Kidney (tissue), 13 donors: ENCODE measurements at regions not wholly inside any gene's neighbourhood (a gene's known extent, or its start where the extent isn't known, plus 50 kb on each side); places are given as distances from the start of the nearest gene placed in this dataset.

Source experiments
- DNase-seq, 5 donors: peaks; one replicate each; pipeline ENCODE4 v3.0.0-alpha.2; 2013 to 2020
- FAIRE-seq: peaks from 2 replicates; lab custom pipeline; 2012; peaks lifted over from hg19 to GRCh38; lab: Jason Lieb, UNC
- H3K27ac ChIP-seq, 2 donors: one replicate each; pipeline ENCODE4 v1.7.0; 2013; ENCODE audit warnings: low read depth in 2 of 2, low read length in 2 of 2, inconsistent platforms in 1 of 2
- H3K27me3 ChIP-seq: one replicate; pipeline ENCODE4 v1.7.1; 2013; ENCODE audit warnings: low read length, inconsistent platforms; ENCODE audit not compliant: control insufficient read depth, insufficient read depth
- H3K36me3 ChIP-seq, 3 donors: one replicate each; pipeline versions ENCODE4 v1.7.0 to v1.7.1; 2013; ENCODE audit warnings: low read length in 3 of 3, control low read depth in 1 of 3, inconsistent platforms in 1 of 3; ENCODE audit not compliant: insufficient read depth in 3 of 3, control insufficient read depth in 2 of 3
- H3K4me1 ChIP-seq, 3 donors: one replicate each; pipeline versions ENCODE4 v1.7.0 to v1.7.1; 2013; ENCODE audit warnings: low read length in 3 of 3, inconsistent platforms in 1 of 3, low read depth in 1 of 3; ENCODE audit not compliant: control insufficient read depth in 2 of 3, insufficient read depth in 2 of 3
- H3K4me3 ChIP-seq, 3 donors: one replicate each; pipeline versions ENCODE4 v1.7.0 to v1.8.1; 2013; ENCODE audit warnings: low read length in 3 of 3, control low read depth in 1 of 3, inconsistent platforms in 1 of 3
- H3K9ac ChIP-seq, 3 donors: one replicate each; pipeline versions ENCODE4 v1.7.0 to v1.7.1; 2013; ENCODE audit warnings: low read length in 3 of 3, control low read depth in 1 of 3, inconsistent platforms in 1 of 3
- H3K9me3 ChIP-seq, 3 donors: one replicate each; pipeline versions ENCODE4 v1.7.0 to v1.7.1; 2013; ENCODE audit warnings: low read length in 3 of 3, control low read depth in 1 of 3, inconsistent platforms in 1 of 3; ENCODE audit not compliant: control insufficient read depth in 2 of 3, insufficient read depth in 1 of 3
- CTCF ChIP-seq: IDR thresholded peaks from 3 replicates; pipeline ENCODE4 v1.5.1; 2012; ENCODE audit warnings: mild to moderate bottlenecking, moderate library complexity, borderline replicate concordance; ENCODE audit not compliant: insufficient read depth; ENCODE audit errors: extremely low read depth
- intact Hi-C: fragments of 100-400 bp; cut with DNase I; formaldehyde crosslinking; loops from one replicate; pipeline ENCODE4 v1.11.1; 2022
- donor health status: control.
- donor health status: control.
- donor health status: control.
- donor health status: control.
- donor health status: control.
- donor health status: DM: yes; HTN: yes; CAD: no.
- donor health status: Normal renal cell carcinoma (clear cell type).

DNA sequence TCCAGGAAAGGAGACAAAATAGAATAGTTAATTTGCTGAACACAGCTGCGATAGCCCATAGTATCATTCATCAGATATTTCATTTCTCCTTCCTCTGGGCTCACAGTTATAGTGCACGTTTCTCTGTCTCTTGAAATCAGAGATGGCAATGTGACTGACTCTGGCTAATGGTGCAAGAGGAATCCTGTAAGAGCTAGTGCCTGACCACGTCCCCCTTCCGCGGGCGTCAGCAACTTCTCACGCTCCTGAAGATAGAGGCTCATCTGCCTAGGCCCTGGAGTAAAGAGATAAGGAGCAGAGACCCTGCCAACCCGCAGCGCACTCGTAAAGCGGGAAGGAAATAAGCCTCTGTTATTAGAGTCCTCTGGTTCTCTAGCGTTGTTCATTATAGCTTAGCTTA lies 391.8 kb downstream of the VPS13C start:
- Histone ChIP-seq H3K4me1 (no peaks in the 10 kb centered on the region), H3K9me3 (no peaks in the 10 kb centered on the region), H3K4me3 (no peak overlapping the region), H3K36me3 (no peaks in the 10 kb centered on the region), H3K27ac (no peak overlapping the region), H3K27me3 (no peaks in the 10 kb centered on the region), H3K9ac (no peak overlapping the region)
- intact Hi-C loops, result no loop called here
- TF ChIP-seq CTCF, result no peak
- DNase-seq, result no peak
- no peak for FAIRE-seq

DNA sequence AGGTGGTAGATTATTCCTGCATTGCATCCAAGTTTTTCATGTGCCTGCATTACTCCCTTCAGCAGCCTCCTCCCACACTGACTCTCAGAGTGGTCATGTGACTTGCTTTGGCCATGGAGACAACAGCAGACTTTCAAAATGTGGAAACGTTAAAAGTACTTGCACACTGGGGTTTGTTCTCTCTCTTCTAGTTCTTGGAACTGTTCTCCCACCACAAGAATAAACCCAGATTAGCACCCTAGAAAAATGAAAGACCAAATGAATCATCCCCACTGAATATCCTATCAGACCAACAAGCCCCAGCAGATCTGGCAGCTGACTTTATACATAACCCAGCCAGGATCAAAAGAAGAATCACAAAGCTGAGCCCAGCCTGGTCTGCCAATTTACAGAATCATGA lies 398.5 kb downstream of the VPS13C start:
- intact Hi-C loops, result no loop called here
- no peak for DNase-seq
- no peaks in the 10 kb centered on the region for H3K9me3 ChIP-seq
- H3K27me3 ChIP-seq, result no peaks in the 10 kb centered on the region
- no peak overlapping the region for H3K27ac ChIP-seq
- H3K4me1 ChIP-seq, result no peaks in the 10 kb centered on the region
- FAIRE-seq, result no peak
- no peaks in the 10 kb centered on the region for H3K36me3 ChIP-seq
- no peak overlapping the region for H3K4me3 ChIP-seq
- H3K9ac ChIP-seq, result no peak overlapping the region
- TF ChIP-seq CTCF, result no peak

DNA sequence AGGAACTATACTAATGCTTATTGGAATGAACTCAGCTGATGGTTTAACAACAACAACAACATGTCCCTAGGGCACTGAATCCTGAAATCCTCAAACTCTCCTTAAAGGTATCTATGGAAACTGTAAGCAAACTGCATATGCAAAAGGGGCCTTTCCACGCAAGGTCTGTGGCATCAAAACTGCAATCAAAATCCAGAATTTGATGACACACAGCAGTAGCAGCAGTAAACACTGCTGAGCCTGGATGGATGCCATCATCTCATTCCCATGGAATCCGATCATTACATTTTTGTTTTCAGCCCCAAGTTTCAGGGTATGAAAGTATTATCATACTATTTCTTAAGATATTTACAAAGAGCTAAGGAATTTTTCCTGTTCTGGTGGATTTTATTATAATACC lies 399.7 kb downstream of the VPS13C start:
- no peak overlapping the region for H3K4me3 ChIP-seq
- H3K4me1 ChIP-seq, result no peaks in the 10 kb centered on the region
- intact Hi-C loops, result no loop called here
- no peaks in the 10 kb centered on the region for H3K9me3 ChIP-seq
- H3K9ac ChIP-seq, result no peak overlapping the region
- no peak overlapping the region for H3K27ac ChIP-seq
- no peak for TF ChIP-seq CTCF
- H3K27me3 ChIP-seq, result no peaks in the 10 kb centered on the region
- DNase-seq (no peak), FAIRE-seq (no peak)
- no peaks in the 10 kb centered on the region for H3K36me3 ChIP-seq

DNA sequence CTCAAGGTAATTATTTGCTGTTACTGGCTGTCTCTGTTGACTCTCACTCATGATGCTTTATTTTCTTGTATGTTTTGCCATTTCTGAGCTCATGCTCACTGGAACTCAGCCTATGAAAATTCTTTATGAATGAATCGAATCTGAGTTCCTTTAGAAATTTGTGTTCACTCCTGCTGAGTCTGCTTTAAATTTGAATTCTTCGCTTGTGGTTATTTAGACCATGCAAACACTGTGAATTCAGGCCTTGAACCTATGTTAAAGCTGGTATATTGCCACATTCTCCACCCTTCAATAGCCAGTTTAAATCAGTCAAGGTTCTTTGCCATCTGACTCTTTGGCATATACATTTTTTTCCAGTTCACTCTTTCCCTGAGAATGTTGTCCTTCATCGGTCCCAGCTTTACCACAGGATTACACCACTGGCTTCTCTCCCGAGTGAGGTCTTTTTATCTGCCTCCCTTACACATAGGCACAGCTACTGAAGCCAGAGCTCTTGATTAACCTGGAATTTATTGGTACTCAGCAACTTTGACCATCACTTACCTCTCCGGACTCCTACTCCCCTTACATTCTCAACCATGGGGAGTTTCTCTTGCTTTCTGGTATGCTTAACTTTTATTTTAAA lies 400.6 kb downstream of the VPS13C start:
- no peak for FAIRE-seq

More for the DNA sequence above, 400.6 kb downstream of the VPS13C start:
- no peaks in the 10 kb centered on the region for H3K27me3 ChIP-seq
- H3K4me3 ChIP-seq, result no peak overlapping the region
- intact Hi-C loops, result no loop called here
- no peak overlapping the region for H3K9ac ChIP-seq
- H3K9me3 ChIP-seq, result no peaks in the 10 kb centered on the region
- no peak for DNase-seq
- no peak overlapping the region for H3K27ac ChIP-seq
- TF ChIP-seq CTCF, result no peak
- no peaks in the 10 kb centered on the region for H3K36me3 ChIP-seq
- H3K4me1 ChIP-seq, result no peaks in the 10 kb centered on the region
